Ascending aorta (tissue), 2 donors: ENCODE measurements at regions not wholly inside any gene's neighbourhood (a gene's known extent, or its start where the extent isn't known, plus 50 kb on each side); places are given as distances from the start of the nearest gene placed in this dataset.
A peak's percentile ranks its signal among the peaks of the same experiment; 100 is the strongest.

Source experiments
- DNase-seq, 2 donors: peaks; one replicate each; pipeline ENCODE4 v3.0.0-alpha.2; 2019; ENCODE audit warnings: low spot score in 2 of 2
- H3K27ac ChIP-seq, 2 donors: fragments of 200-600 bp; sonication (generic); one replicate each; pipeline ENCODE4 v1.5.1; 2016 to 2017; ENCODE audit warnings: mild to moderate bottlenecking in 1 of 2
- H3K27me3 ChIP-seq: fragments of 200-600 bp; sonication (generic); one replicate; pipeline ENCODE4 v1.5.1; 2017
- H3K36me3 ChIP-seq, 2 donors: fragments of 200-600 bp; sonication (generic); one replicate each; pipeline ENCODE4 v1.5.1; 2016
- H3K4me1 ChIP-seq, 2 donors: fragments of 200-600 bp; sonication (generic); one replicate each; pipeline ENCODE4 v1.5.1; 2016 to 2017; ENCODE audit warnings: mild to moderate bottlenecking in 1 of 2
- H3K4me3 ChIP-seq, 2 donors: fragments of 200-600 bp; sonication (generic); one replicate each; pipeline ENCODE4 v1.5.1; 2016 to 2017; ENCODE audit warnings: mild to moderate bottlenecking in 1 of 2
- H3K9me3 ChIP-seq, 2 donors: fragments of 200-600 bp; sonication (generic); one replicate each; pipeline ENCODE4 v1.5.1; 2016
- CTCF ChIP-seq, 3 experiments: fragments of 200-600 bp in 2 of 3; fragments of 450-650 bp in 1 of 3; sonication (generic) in 2 of 3; IDR thresholded peaks; one replicate each; pipeline ENCODE4 v1.5.1; 2016 to 2019; ENCODE audit warnings: antibody characterized with exemption in 3 of 3, mild to moderate bottlenecking in 1 of 3, moderate library complexity in 1 of 3
- intact Hi-C: fragments of 100-400 bp; cut with DNase I; formaldehyde crosslinking; loops from one replicate; pipeline ENCODE4 v1.15.1; 2023

DNA sequence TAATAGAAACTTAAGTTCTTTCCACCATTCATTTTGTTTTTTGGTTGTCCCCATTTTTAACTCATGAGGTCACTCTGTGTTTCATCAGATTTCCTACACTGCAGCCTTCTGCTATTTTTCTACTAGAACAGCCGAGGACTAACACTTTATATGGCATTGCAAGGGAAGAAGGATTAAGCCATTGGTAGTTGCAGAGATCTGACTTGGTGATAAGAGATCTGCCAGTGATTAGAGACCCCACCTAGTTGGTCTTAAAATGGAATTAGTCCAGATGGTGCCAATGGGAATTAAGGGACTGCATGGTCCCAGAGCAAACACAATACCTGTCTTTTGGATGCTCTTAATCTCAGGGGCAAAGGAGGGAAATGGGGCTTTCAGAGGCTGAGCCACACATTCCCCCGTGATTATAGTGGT lies 125.5 kb upstream of the TMEM170B start:
- no peak for TF ChIP-seq CTCF (IDR thresholded peaks at IDR 0.05)
- Histone ChIP-seq H3K4me3 (no peak overlapping the region), H3K9me3 (no peaks in the 10 kb centered on the region), H3K36me3 (no peaks in the 10 kb centered on the region), H3K27me3 (no peaks in the 10 kb centered on the region), H3K4me1 (peaks cover 7 to 21% of the 10 kb centered on the region in 2 donors), H3K27ac (peak overlapping the region; percentile 85 to 93)
- DNase-seq: no peak
- intact Hi-C loops: loop anchor here (1.0 to 5.0 kb wide), 6 partner anchors 20 to 205 kb away; partner anchors contain the start of gene NEDD9

- Histone ChIP-seq H3K4me1 (peaks cover 7 to 21% of the 10 kb centered on the region in 2 donors), H3K36me3 (no peaks in the 10 kb centered on the region)
- no peak for DNase-seq
Observed at GRCh38 chr6:11411593-11411992, 126.0 kb upstream of the TMEM170B start.

GRCh38 chr6:11410539-11411307 lies 126.8 kb upstream of the TMEM170B start:
- Histone ChIP-seq H3K27me3 (no peaks in the 10 kb centered on the region), H3K9me3 (no peaks in the 10 kb centered on the region), H3K4me3 (no peak overlapping the region), H3K4me1 (peaks cover 7 to 21% of the 10 kb centered on the region in 2 donors), H3K36me3 (no peaks in the 10 kb centered on the region), H3K27ac (peak overlapping the region; percentile 85 to 93)
- no peak for DNase-seq
- intact Hi-C loops: loop anchor here (5.0 kb wide), 4 partner anchors 58 to 203 kb away; partner anchors contain the start of gene NEDD9
- no peak for TF ChIP-seq CTCF (IDR thresholded peaks at IDR 0.05)

More at GRCh38 chr6:11411593-11411992, 126.0 kb upstream of the TMEM170B start:
- intact Hi-C loops: loop anchor here (5.0 kb wide), 4 partner anchors 59 to 204 kb away; partner anchors contain the start of gene NEDD9
- peak overlapping the region; percentile 85 to 93 for H3K27ac ChIP-seq
- H3K27me3 ChIP-seq: no peaks in the 10 kb centered on the region
- no peak for TF ChIP-seq CTCF (IDR thresholded peaks at IDR 0.05)
- H3K4me3 ChIP-seq: no peak overlapping the region
- H3K9me3 ChIP-seq: no peaks in the 10 kb centered on the region

GRCh38 chr6:11409371-11409770 lies 128.2 kb upstream of the TMEM170B start:
- Histone ChIP-seq H3K36me3 (no peaks in the 10 kb centered on the region), H3K9me3 (no peaks in the 10 kb centered on the region), H3K27ac (peak overlapping the region; percentile 85 to 93), H3K4me3 (no peak overlapping the region), H3K4me1 (peaks cover 7 to 25% of the 10 kb centered on the region in 2 donors), H3K27me3 (no peaks in the 10 kb centered on the region)
- no peak for TF ChIP-seq CTCF (IDR thresholded peaks at IDR 0.05)
- DNase-seq: no peak
- intact Hi-C loops: no loop called here

DNA sequence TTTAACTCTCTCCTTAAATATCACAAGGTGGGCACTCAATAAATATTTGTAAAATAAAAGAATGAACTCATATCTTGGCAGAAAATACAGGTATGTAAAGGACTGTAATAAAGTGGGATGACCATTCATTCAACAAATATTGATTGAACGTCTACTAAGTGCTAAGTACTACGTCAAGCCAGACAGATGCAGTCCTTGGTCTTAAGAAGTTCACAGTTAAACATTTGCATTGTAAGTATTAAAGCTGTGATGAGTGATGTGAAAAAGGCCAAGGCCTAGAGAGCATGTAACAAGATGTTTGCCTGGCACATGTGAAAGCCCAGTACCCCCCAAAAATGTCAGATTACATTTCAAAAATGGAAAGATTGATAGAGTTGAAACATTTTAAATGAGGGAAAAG lies 130.1 kb upstream of the TMEM170B start:
- Histone ChIP-seq H3K9me3 (no peaks in the 10 kb centered on the region), H3K27ac (no peak overlapping the region), H3K4me3 (no peak overlapping the region), H3K4me1 (peaks cover 2 to 24% of the 10 kb centered on the region in 2 donors), H3K36me3 (no peaks in the 10 kb centered on the region), H3K27me3 (no peaks in the 10 kb centered on the region)
- no peak for DNase-seq
- no peak for TF ChIP-seq CTCF (IDR thresholded peaks at IDR 0.05)
- intact Hi-C loops: loop anchor here (2.0 kb wide), 1 partner anchor 15 kb away; no protein-coding TSS in a partner anchor
